NCI-H1930 (cell line): ENCODE measurements at regions not wholly inside any gene's neighbourhood (a gene's known extent, or its start where the extent isn't known, plus 50 kb on each side); places are given as distances from the start of the nearest gene placed in this dataset.

Source experiments
- DNase-seq, 2 experiments: peaks; one replicate each; lab custom pipeline; 2025; lab: John Stamatoyannopoulos, UW

GRCh38 chr21:24224422-24224821 is 1382.9 kb downstream of the MRPL39 start:
- DNase-seq: no peak

GRCh38 chr21:24223624-24224023 is 1383.7 kb downstream of the MRPL39 start:
- no peak for DNase-seq

- DNase-seq: no peak
Observed at GRCh38 chr21:24222676-24223075, 1384.6 kb downstream of the MRPL39 start.

DNA sequence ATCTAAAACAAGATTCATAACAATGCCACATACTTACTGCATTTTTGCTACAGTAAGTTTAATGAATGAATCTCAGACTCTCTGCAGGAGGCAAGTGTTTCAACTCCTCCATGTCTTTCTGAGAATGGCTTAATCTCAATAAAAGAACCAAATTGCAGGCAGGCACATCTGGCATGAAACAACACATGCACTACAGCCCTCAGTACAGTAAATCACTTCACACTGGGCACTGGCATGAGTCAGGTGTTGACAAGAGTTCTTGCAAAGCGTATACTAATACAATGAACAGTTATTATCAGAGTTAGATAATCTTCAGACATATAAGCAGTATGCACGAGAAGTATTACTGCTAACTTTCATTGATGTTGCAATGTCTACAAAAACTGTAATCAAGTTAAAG is 1386.8 kb downstream of the MRPL39 start:
- DNase-seq: no peak

DNA sequence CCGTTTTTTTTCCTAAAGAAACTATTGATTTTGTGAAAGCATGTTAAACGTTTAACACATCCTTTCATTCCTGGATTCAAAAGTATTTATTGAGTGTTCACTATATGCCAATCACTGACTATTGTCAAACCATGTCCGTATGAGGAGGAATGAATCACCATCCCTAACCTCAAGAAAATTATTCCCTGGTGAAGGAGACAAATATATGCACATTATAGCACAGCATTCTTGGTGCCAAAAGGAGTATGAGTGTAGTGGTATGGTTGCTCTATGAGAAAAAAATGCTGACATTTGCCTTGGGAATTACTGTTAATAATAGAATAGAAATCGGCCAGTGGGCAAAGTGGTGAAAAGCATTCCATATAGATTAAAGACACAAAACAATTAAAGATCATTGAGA is 1390.1 kb downstream of the MRPL39 start:
- DNase-seq: no peak

GRCh38 chr21:24210130-24210529 is 1397.2 kb downstream of the MRPL39 start:
- DNase-seq: no peak

- DNase-seq: no peak
Observed at GRCh38 chr21:24208562-24209260, 1398.6 kb downstream of the MRPL39 start.

DNA sequence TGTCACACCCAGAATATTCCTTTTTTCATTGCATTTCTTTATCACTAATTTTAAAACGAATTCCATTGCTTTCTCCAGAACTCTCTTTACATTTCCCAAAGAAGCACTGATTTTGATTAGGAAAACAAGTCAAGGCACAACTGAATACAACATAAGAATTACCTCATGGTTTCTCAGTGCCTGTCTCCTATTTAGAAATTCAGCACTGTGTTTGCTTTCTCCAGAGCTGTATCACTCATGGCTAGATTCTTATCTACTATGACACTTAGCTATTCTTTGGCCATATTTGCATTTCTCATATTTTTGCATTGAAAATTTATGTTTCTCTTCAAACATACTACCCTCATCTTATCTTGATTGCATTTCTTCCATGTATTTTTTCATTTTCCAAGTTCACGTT is 1402.0 kb downstream of the MRPL39 start:
- no peak for DNase-seq

DNA sequence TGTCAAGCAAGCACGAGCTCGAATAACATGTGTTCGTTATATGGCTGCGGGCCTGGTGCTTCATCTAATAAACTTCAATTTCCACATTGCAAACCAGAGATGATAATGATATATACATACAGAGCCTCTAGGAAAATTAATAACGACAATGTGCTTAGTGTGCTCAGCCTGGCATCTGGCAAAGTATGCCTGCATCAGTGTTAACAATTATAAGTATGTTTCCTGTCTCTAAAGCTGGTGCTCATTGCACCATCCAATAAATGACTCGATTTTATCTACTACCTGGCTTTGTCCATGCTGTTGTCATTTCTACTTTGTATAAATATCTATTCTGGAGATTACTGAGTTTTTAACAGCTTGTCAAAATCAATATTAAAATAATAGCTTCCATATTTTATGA is 1402.6 kb downstream of the MRPL39 start:
- DNase-seq: no peak

GRCh38 chr21:24200052-24200451 is 1407.2 kb downstream of the MRPL39 start:
- no peak for DNase-seq

DNA sequence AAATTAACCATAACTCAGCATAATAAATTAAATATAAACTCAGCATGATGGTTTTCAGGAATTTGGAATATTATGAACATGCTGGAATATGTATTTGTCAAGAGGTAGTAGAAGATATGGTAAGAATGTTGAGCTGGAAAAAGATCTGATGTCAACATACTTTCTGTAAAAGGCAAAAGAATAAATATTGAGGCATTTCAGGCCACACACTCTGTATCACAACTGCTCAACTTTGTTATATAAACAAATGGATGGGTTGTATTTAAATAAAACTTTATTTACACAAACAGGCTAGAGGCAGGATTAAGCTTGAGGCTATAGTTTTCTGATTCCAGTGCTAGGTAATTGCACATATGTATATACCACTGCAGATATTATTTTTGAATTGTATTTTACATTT is 1409.4 kb downstream of the MRPL39 start:
- no peak for DNase-seq

GRCh38 chr21:24197132-24197643 is 1410.1 kb downstream of the MRPL39 start:
- DNase-seq: no peak

DNA sequence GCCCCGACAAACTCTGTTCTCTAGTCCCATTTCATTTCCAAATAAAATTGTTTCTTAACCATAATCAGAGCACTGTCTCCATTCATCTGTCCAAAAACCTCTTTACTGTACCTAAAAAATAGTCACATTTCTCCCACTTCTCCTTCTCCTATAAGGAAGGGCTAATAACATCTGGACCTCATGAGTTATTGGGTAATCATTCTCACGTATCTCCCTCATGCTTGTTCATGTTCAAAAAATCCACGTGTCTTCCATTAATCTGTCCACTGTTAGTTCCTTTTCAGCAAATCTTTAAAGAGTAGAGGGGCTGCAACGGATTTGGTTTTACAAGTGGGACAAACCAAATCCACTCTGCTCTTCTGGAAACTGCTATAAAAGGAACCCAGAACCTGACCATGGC is 1418.8 kb downstream of the MRPL39 start:
- no peak for DNase-seq

- no peak for DNase-seq
Observed at GRCh38 chr21:24183077-24183476, 1424.2 kb downstream of the MRPL39 start.

DNA sequence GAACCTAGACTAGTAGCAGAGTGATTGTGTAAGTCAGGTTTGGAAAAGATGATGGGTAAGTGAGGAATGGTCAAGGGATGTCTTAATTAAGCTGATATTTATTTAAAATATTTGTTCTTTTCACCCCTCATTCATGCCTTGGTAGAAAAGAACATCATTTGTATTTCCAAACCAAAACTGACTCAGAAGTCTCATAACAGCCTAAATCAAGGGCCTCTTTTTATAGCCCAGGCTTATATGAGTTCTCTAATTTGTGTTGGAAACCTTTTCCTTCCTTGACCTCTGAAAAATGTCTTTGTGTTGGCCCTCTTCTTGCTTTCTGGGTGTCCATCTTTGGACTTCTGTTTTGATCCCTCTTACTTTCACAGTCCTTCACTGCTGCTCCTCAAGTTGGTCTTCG is 1428.2 kb downstream of the MRPL39 start:
- DNase-seq: no peak

GRCh38 chr21:24175106-24175505 is 1432.2 kb downstream of the MRPL39 start:
- no peak for DNase-seq

GRCh38 chr21:24171736-24172135 is 1435.5 kb downstream of the MRPL39 start:
- DNase-seq: no peak

DNA sequence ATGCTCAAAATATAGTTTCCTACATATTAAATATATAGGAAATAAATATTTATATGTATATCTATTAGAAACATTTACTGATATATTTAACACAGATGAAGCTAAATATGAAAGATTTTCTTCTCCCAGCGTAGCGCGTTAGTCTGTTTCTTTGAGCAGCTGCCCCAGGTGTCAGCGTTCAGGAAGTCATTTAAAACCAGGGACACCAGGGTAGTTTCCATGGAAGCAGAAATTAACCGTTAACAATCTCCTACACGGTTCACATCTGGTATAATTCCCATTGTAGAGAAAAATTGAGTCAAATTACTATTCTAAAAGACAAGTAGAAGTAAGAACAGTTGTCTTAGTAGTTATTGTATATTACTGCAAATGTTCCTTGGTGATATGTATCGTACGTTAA is 1443.7 kb downstream of the MRPL39 start:
- no peak for DNase-seq

- no peak for DNase-seq
Observed at GRCh38 chr21:24160528-24160927, 1446.8 kb downstream of the MRPL39 start.

- DNase-seq: no peak
Observed at GRCh38 chr21:24153137-24153536, 1454.1 kb downstream of the MRPL39 start.

DNA sequence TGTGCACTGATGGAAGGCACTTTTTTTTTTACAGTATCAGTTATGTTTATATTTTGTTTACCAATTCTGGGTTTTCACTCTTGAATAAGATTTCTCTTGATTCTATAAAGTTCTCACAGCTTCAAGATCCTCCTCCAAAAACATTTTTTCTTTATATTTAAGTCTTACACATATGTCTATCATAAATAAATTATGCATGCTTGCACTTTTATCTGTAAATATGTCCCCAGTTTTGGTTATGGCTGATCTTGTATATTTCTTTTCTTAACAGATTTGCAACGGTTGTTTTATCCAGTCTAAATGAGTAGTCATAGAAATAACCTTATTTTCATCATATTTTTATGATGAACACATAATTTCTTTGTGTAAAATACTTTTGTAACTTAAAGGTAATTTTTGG is 1456.5 kb downstream of the MRPL39 start:
- DNase-seq: no peak

GRCh38 chr21:24148461-24148860 is 1458.8 kb downstream of the MRPL39 start:
- DNase-seq: no peak

DNA sequence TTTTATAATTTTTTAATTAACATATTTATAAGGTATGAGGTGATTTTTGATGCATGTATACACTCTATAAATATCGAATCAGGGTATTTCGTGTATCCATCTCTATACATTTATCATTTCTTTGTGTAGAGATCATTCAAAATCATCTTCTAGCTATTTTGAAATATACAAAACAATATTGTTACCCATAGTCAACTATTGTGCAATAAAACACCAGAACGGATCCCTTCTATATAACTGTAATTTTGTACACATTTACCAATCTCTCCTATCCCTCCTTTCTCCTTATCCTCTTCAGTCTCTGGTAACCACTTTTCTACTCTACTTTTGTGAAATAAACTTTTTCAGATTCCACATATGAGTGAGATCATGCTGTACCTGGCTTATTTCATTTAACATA is 1459.6 kb downstream of the MRPL39 start:
- DNase-seq: no peak

GRCh38 chr21:24131056-24131455 is 1476.2 kb downstream of the MRPL39 start:
- no peak for DNase-seq
